GM12878 (cell line): ENCODE measurements at regions not wholly inside any gene's neighbourhood (a gene's known extent, or its start where the extent isn't known, plus 50 kb on each side); places are given as distances from the start of the nearest gene placed in this dataset.

Experiments used
- ATAC-seq: fragments of 200-7000 bp; cut with Tn5 transposase; 3 replicates; pipeline ENCODE4 v1.9.1; 2020; ENCODE audit warnings: mild to moderate bottlenecking, moderate library complexity
- BruUV-seq: library from RNA; stranded (reverse); fragments of 400-500 nt; replicated peaks from 2 replicates; lab custom pipeline; 2021; lab: Mats Ljungman, UMichigan
- CTCF ChIA-PET: fragments of 300-600 bp; sonication (Branson Sonifier 250); formaldehyde crosslinking; extraction: SDS; loops from one replicate; lab custom pipeline; 2021; ENCODE audit warnings: inconsistent platforms; lab: Yijun Ruan, JAX
- POLR2A ChIA-PET: fragments of 350-600 bp; formaldehyde crosslinking; extraction: SDS; loops from one replicate; lab custom pipeline; 2021; ENCODE audit warnings: inconsistent platforms; lab: Charles Lee
- RAD21 ChIA-PET: fragments of 300-600 bp; sonication (Branson Sonifier 250); formaldehyde crosslinking; loops from one replicate; lab custom pipeline; 2023; ENCODE audit warnings: antibody characterized with exemption; ENCODE audit not compliant: unreplicated experiment; lab: Charles Lee
- SMC1A ChIA-PET: fragments of 300-600 bp; sonication (Branson Sonifier 250); formaldehyde crosslinking; loops from one replicate; lab custom pipeline; 2023; ENCODE audit not compliant: unreplicated experiment, uncharacterized antibody; lab: Charles Lee
- DNase-seq: peaks from one replicate; pipeline ENCODE4 v3.0.0-alpha.2; 2011; ENCODE audit warnings: low read depth, low spot score
- FAIRE-seq: peaks from 3 replicates; lab custom pipeline; 2011; peaks lifted over from hg19 to GRCh38; lab: Jason Lieb, UNC
- H2AFZ ChIP-seq: 2 replicates; pipeline ENCODE4 v1.6.0; 2011; ENCODE audit warnings: low read depth, low read length, control low read depth; ENCODE audit not compliant: control insufficient read depth
- H3K27ac ChIP-seq: 2 replicates; pipeline ENCODE4 v1.5.1; 2011; ENCODE audit warnings: control low read depth; ENCODE audit not compliant: control insufficient read depth, insufficient read depth
- H3K27me3 ChIP-seq, 2 experiments: replicated peaks in 1 of 2; 2 replicates each; pipeline versions ENCODE4 v1.6.0 to v1.6.1; 2011; ENCODE audit warnings: low read length in 1 of 2; ENCODE audit not compliant: control insufficient read depth in 2 of 2, insufficient read depth in 2 of 2
- H3K36me3 ChIP-seq, 2 experiments: 2 replicates each; pipeline ENCODE4 v1.5.1; 2011; ENCODE audit warnings: low read length in 1 of 2; ENCODE audit not compliant: control insufficient read depth in 2 of 2, insufficient read depth in 2 of 2
- H3K4me1 ChIP-seq: 2 replicates; pipeline ENCODE4 v1.6.1; 2011; ENCODE audit warnings: mild to moderate bottlenecking, low read length, moderate library complexity, mixed read lengths; ENCODE audit not compliant: control insufficient read depth, insufficient read depth
- H3K4me2 ChIP-seq: 2 replicates; pipeline ENCODE4 v1.6.0; 2011; ENCODE audit warnings: control low read depth; ENCODE audit not compliant: control insufficient read depth, insufficient read depth
- H3K4me3 ChIP-seq: fragments of 200-600 bp; sonication (generic); 2 replicates; pipeline ENCODE4 v1.5.1; 2016
- H3K79me2 ChIP-seq: 2 replicates; pipeline ENCODE4 v1.6.0; 2011; ENCODE audit warnings: low read length; ENCODE audit not compliant: control insufficient read depth, insufficient read depth
- H3K9ac ChIP-seq: 2 replicates; pipeline ENCODE4 v1.8.0; 2011; ENCODE audit warnings: low read length, control low read depth, mixed read lengths; ENCODE audit not compliant: control insufficient read depth, insufficient read depth
- H3K9me3 ChIP-seq: replicated peaks from 3 replicates; pipeline ENCODE4 v1.5.1; 2011; ENCODE audit warnings: mild to moderate bottlenecking, low read length; ENCODE audit not compliant: control insufficient read depth, insufficient read depth
- H4K20me1 ChIP-seq: 2 replicates; pipeline ENCODE4 v1.6.0; 2011; ENCODE audit not compliant: control insufficient read depth, insufficient read depth
- BHLHE40 ChIP-seq, 2 experiments: fragments of 450-650 bp in 1 of 2; IDR thresholded peaks; 2 replicates each; pipeline ENCODE4 v1.6.1; 2011 to 2017; ENCODE audit warnings: low read depth in 2 of 2, borderline replicate concordance in 1 of 2, improper control_type of control experiment in 1 of 2, low read length in 1 of 2, mild to moderate bottlenecking in 1 of 2
- CBX5 ChIP-seq: sonication (generic); IDR thresholded peaks from 2 replicates; pipeline ENCODE4 v1.6.1; 2016; ENCODE audit warnings: low read depth, moderate library complexity, mild to moderate bottlenecking, inconsistent platforms
- CHD4 ChIP-seq: fragments of 200-600 bp; sonication (generic); IDR thresholded peaks from 2 replicates; pipeline ENCODE4 v1.6.1; 2016; ENCODE audit warnings: mild to moderate bottlenecking
- DPF2 ChIP-seq: fragments of 450-650 bp; IDR thresholded peaks from 2 replicates; pipeline ENCODE4 v1.6.1; 2017; ENCODE audit warnings: mild to moderate bottlenecking
- EED ChIP-seq: sonication (generic); IDR thresholded peaks from 2 replicates; pipeline ENCODE4 v1.6.1; 2016; ENCODE audit warnings: antibody characterized with exemption, low read depth
- EZH2 ChIP-seq: IDR thresholded peaks from 2 replicates; pipeline ENCODE4 v1.6.1; 2012; ENCODE audit warnings: low read depth, mild to moderate bottlenecking, control low read depth, inconsistent platforms, low read length, borderline replicate concordance; ENCODE audit not compliant: control insufficient read depth
- FOXK2 ChIP-seq: fragments of 450-650 bp; IDR thresholded peaks from 2 replicates; pipeline ENCODE4 v1.6.1; 2017; ENCODE audit warnings: mild to moderate bottlenecking, moderate library complexity
- IRF4 ChIP-seq: IDR thresholded peaks from 2 replicates; pipeline ENCODE4 v1.6.1; 2011; ENCODE audit warnings: low read depth, low read length
- JUND ChIP-seq: IDR thresholded peaks from 2 replicates; pipeline ENCODE4 v1.6.1; 2012; ENCODE audit warnings: low read depth, mild to moderate bottlenecking, low read length, improper control_type of control experiment, moderate library complexity
- KAT2A ChIP-seq: conservative IDR thresholded peaks from 2 replicates; pipeline ENCODE4 v1.6.1; 2011; ENCODE audit warnings: low read depth, low read length; ENCODE audit not compliant: control insufficient read depth
- MLLT1 ChIP-seq: fragments of 450-650 bp; IDR thresholded peaks from 2 replicates; pipeline ENCODE4 v1.6.1; 2016; ENCODE audit warnings: mild to moderate bottlenecking
- MTA2 ChIP-seq: fragments of 450-650 bp; IDR thresholded peaks from 2 replicates; pipeline ENCODE4 v1.6.1; 2016; ENCODE audit warnings: low read depth, mild to moderate bottlenecking, moderate library complexity
- MTA3 ChIP-seq: IDR thresholded peaks from 2 replicates; pipeline ENCODE4 v1.6.1; 2012; ENCODE audit warnings: low read length, inconsistent platforms, borderline replicate concordance
- MYB ChIP-seq: fragments of 150-350 bp; IDR thresholded peaks from 2 replicates; pipeline ENCODE4 v1.6.1; 2014; ENCODE audit warnings: mild to moderate bottlenecking, low read depth, low read length, borderline replicate concordance
- NBN ChIP-seq: fragments of 450-650 bp; IDR thresholded peaks from 2 replicates; pipeline ENCODE4 v1.6.1; 2016
- NR2C1 ChIP-seq: fragments of 450-650 bp; IDR thresholded peaks from 2 replicates; pipeline ENCODE4 v1.6.1; 2017; ENCODE audit warnings: antibody characterized with exemption, mild to moderate bottlenecking, moderate library complexity
- PKNOX1 ChIP-seq: fragments of 450-650 bp; IDR thresholded peaks from 2 replicates; pipeline ENCODE4 v1.6.1; 2016; ENCODE audit warnings: mild to moderate bottlenecking
- SMAD1 ChIP-seq: fragments of 450-650 bp; IDR thresholded peaks from 2 replicates; pipeline ENCODE4 v1.6.1; 2018; ENCODE audit warnings: mild to moderate bottlenecking, low read depth; ENCODE audit not compliant: partially characterized antibody
- SMAD5 ChIP-seq: IDR thresholded peaks from 2 replicates; pipeline ENCODE4 v1.6.1; 2016; ENCODE audit warnings: antibody characterized with exemption, low read depth
- SP1 ChIP-seq: IDR thresholded peaks from one replicate; pipeline ENCODE4 v1.6.1; 2011; ENCODE audit warnings: low read depth, low read length
- TCF7 ChIP-seq: IDR thresholded peaks from 2 replicates; pipeline ENCODE4 v1.6.1; 2014; ENCODE audit warnings: antibody characterized with exemption, borderline replicate concordance
- WGBS: methylation state at CpG from one replicate; pipeline ENCODE4 v1.1.6; 2016; ENCODE audit warnings: low lambda C conversion rate; ENCODE audit not compliant: insufficient replicate concordance, insufficient coverage; ENCODE audit errors: missing lambda C conversion rate; 5-methylcytosine and 5-hydroxymethylcytosine counted together
- in situ Hi-C: fragments of 300-500 bp; cut with MboI; formaldehyde crosslinking; loops from 9 replicates; pipeline ENCODE4 v1.14.3; 2018; ENCODE audit warnings: mixed read lengths
- intact Hi-C: fragments of 100-400 bp; cut with micrococcal nuclease; formaldehyde crosslinking; loops from one replicate; pipeline ENCODE4 v1.14.2; 2022; ENCODE audit not compliant: unreplicated experiment

GRCh38 chr14:56002876-56003625 is 115.2 kb upstream of the PELI2 start:
- ChIA-PET POLR2A (no interaction called here), CTCF (interaction anchor here (1.3 kb wide), 1 partner anchor 271 kb away, joined by 5 read pairs; no protein-coding TSS in a partner anchor), SMC1A (no interaction called here), RAD21 (no interaction called here)
- Histone ChIP-seq H3K9me3 (no peaks in the 10 kb centered on the region; the same call in 2 of the 3 replicates), H3K36me3 (no peaks in the 10 kb centered on the region), H3K27me3 (no peaks in the 10 kb centered on the region), H3K27ac (no peak overlapping the region), H3K9ac (no peak overlapping the region), H3K79me2 (no peaks in the 10 kb centered on the region), H4K20me1 (no peaks in the 10 kb centered on the region), H3K4me3 (no peak overlapping the region), H2AFZ (no peak overlapping the region), H3K4me2 (no peak overlapping the region), H3K4me1 (no peaks in the 10 kb centered on the region; the same call in 1 of the 2 replicates)
- ATAC-seq (peak; percentile 91), FAIRE-seq (no peak), DNase-seq (peak; percentile 19)
- intact Hi-C loops (loop anchor here (10.0 kb wide), 1 partner anchor 188 kb away; no protein-coding TSS in a partner anchor), in situ Hi-C loops (no loop called here)
- 39% methylated on average over 11 of the region's 11 CpGs for WGBS
- no TSS peak for BruUV-seq
- TF ChIP-seq CBX5 (no peak), MYB (no peak), FOXK2 (no peak), JUND (no peak), SMAD1 (no peak), EZH2 (no peak), BHLHE40 (IDR thresholded peaks at IDR 0.05; ENCODE audit: borderline replicate concordance in 1 of 2, low read depth in 2 of 2, low read length in 1 of 2) (peak; percentile 6 to 43; a peak in 1 of 4 replicates), SP1 (no peak), IRF4 (peak; percentile 12; the same call in 1 of the 2 replicates), DPF2 (0 out of 2 replicates have a peak, but pooled peaks have one; percentile 24), PKNOX1 (peak; percentile 73), NBN (0 out of 2 replicates have a peak, but pooled peaks have one; percentile 26), CHD4 (no peak), SMAD5 (no peak), KAT2A (no peak), MLLT1 (peak; percentile 55; the same call in 1 of the 2 replicates), EED (no peak), NR2C1 (no peak), MTA3 (no peak), TCF7 (0 out of 2 replicates have a peak, but pooled peaks have one; percentile 44), MTA2 (peak; percentile 49; the same call in 1 of the 2 replicates)
